NCI-H2029 treated with DMSO at 0.1 percent for 48 hours (cell line): ENCODE measurements at regions not wholly inside any gene's neighbourhood (a gene's known extent, or its start where the extent isn't known, plus 50 kb on each side); places are given as distances from the start of the nearest gene placed in this dataset.
"Not testable (repeated sequence)": the region's sequence is repeated elsewhere in the genome, so short reads cannot be mapped to it uniquely, and the experiment has no call there.

ENCODE experiments used
- DNase-seq: peaks from one replicate; lab custom pipeline; 2025; lab: John Stamatoyannopoulos, UW

GRCh38 chr4:23022032-23022431 is 329.3 kb downstream of the GBA3 start:
- no peak for DNase-seq

GRCh38 chr4:23021040-23021439 is 328.3 kb downstream of the GBA3 start:
- no peak for DNase-seq

- DNase-seq = not testable (repeated sequence)
These were observed 327.7 kb downstream of the GBA3 start for GRCh38 chr4:23020399-23020798.

- DNase-seq = no peak
These were observed 324.2 kb downstream of the GBA3 start for GRCh38 chr4:23016981-23017380.

GRCh38 chr4:23015821-23016220 is 323.1 kb downstream of the GBA3 start:
- DNase-seq = no peak

GRCh38 chr4:23009093-23009492 is 316.4 kb downstream of the GBA3 start:
- DNase-seq = no peak

- no peak for DNase-seq
These were observed 314.0 kb downstream of the GBA3 start for GRCh38 chr4:23006756-23007155.

- DNase-seq = no peak
These were observed 313.0 kb downstream of the GBA3 start for GRCh38 chr4:23005691-23006090.

- no peak for DNase-seq
These were observed 308.7 kb downstream of the GBA3 start for GRCh38 chr4:23001478-23001877.

GRCh38 chr4:22999419-22999818 is 306.7 kb downstream of the GBA3 start:
- DNase-seq = no peak

GRCh38 chr4:22997358-22998224 is 304.9 kb downstream of the GBA3 start:
- no peak for DNase-seq

- DNase-seq = no peak
These were observed 298.8 kb downstream of the GBA3 start for GRCh38 chr4:22991576-22991975.

GRCh38 chr4:22988526-22988925 is 295.8 kb downstream of the GBA3 start:
- no peak for DNase-seq

GRCh38 chr4:22987870-22988269 is 295.1 kb downstream of the GBA3 start:
- DNase-seq = no peak

- DNase-seq = no peak
These were observed 294.1 kb downstream of the GBA3 start for GRCh38 chr4:22986881-22987280.

GRCh38 chr4:22986262-22986661 is 293.5 kb downstream of the GBA3 start:
- no peak for DNase-seq

- DNase-seq = no peak
These were observed 291.7 kb downstream of the GBA3 start for GRCh38 chr4:22984390-22984789.

- DNase-seq = no peak
These were observed 285.9 kb downstream of the GBA3 start for GRCh38 chr4:22978656-22979055.

GRCh38 chr4:22970665-22971064 is 277.9 kb downstream of the GBA3 start:
- no peak for DNase-seq

- no peak for DNase-seq
These were observed 276.7 kb downstream of the GBA3 start for GRCh38 chr4:22969287-22969896.

GRCh38 chr4:22962295-22962694 is 269.6 kb downstream of the GBA3 start:
- no peak for DNase-seq

GRCh38 chr4:22959483-22959882 is 266.7 kb downstream of the GBA3 start:
- DNase-seq = no peak

GRCh38 chr4:22957774-22958309 is 265.1 kb downstream of the GBA3 start:
- no peak for DNase-seq
